Activated naive CD8-positive, alpha-beta T cell treated with anti-CD3 and anti-CD28 coated beads, Interleukin-2, amount 50 U/mL, for 16 hours (primary cell): ENCODE measurements at regions not wholly inside any gene's neighbourhood (a gene's known extent, or its start where the extent isn't known, plus 50 kb on each side); places are given as distances from the start of the nearest gene placed in this dataset.
"Not testable (repeated sequence)": the region's sequence is repeated elsewhere in the genome, so short reads cannot be mapped to it uniquely, and the experiment has no call there.

Experiments used
- DNase-seq: peaks from one replicate; pipeline ENCODE4 v3.0.0-alpha.2; 2020; ENCODE audit warnings: low read depth, low spot score

DNA sequence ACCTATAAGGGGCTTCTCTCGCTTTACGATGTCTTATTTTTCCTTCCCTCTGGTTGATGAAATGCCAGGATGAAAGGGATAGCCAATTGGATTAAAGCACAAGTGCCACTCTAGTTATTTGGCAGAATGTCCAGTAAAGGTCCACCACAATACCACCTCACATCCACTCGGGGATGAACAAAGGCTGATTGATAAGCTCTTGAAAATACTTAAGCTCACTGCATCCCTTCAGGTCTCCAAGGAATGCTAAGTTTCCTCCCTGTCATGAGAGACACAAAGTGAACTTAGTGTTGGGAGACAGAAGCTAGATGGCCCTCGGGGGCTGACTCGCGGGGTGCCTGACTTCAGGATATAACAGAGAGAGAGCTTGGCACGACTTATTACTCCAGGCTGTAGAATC lies 185.9 kb upstream of the ZNF644 start:
- not testable (repeated sequence) for DNase-seq

DNA sequence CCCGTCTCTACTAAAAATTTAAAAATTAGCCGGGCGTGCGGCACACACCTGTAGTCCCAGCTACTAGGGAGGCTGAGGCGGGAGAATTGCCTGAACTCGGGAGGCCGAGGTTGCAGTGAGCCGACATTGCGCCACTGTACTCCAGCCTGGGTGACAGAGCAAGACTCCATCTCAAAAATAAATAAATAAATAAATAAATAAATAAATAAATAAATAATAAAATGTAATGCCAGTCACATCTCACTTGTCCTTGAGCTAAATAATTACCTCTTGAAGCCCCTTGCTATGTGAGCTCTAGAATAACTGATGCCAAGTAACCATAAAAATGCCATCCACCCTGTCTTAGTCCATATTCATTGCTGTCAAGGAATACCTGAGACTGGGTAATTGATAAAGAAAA lies 182.3 kb upstream of the ZNF644 start:
- not testable (repeated sequence) for DNase-seq

DNA sequence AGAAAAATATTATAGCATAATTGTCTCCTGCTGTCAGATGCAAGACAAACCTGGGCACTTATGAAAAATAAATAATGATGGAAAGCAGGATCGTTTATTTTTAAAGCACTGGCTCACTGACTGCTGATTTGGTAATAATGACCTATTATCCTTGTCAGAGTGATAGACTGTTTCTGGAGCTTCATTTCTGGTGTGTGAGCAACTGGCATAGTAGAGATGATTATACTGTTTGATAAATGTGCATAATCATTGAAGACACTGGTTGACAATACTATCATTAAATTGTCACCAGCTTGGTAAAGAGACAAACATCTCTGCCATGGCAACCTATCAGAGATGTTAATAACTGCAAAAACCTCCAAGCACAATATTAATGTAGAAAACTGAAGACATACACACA lies 179.9 kb upstream of the ZNF644 start:
- DNase-seq, result no peak

DNA sequence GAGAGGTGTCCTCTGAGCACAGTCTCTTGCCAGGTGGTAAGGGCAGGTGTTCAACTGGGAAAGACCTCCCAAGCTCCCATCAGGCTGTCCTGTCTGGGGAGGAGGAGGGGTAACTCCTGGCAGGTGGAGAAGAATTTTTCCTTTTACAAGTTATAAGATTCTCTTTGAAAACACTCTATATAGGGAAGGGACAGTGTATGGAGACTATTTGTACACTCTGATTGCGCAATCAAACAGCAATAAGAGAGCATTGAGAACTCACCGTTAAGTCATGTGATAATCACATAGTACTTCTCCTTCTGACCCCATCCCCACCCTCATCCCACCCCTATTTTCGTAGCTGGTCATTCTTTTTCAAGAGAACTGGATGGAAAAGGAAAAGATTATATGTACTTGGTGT lies 179.3 kb upstream of the ZNF644 start:
- DNase-seq, result no peak

- no peak for DNase-seq
These were observed 178.8 kb upstream of the ZNF644 start for GRCh38 chr1:91200675-91201074.

DNA sequence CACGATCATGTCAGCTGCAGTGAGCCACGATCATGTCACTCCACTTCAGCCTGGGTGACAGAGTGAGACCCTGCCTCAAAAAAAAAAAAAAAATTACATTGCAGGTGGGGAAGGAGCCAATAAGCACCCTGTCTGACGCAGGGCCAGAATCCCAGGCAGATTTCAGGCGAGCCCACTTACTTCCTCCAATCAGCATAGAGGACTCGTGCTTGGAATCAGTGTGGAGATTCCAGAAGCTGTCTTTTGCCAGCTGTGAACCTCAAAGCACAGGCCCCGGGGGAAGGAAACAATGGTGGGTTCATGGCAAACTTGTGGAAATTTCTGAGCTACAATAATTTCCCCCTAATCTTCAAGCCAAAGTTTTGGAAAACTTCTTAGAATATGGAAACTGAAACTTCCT lies 178.2 kb upstream of the ZNF644 start:
- no peak for DNase-seq

DNA sequence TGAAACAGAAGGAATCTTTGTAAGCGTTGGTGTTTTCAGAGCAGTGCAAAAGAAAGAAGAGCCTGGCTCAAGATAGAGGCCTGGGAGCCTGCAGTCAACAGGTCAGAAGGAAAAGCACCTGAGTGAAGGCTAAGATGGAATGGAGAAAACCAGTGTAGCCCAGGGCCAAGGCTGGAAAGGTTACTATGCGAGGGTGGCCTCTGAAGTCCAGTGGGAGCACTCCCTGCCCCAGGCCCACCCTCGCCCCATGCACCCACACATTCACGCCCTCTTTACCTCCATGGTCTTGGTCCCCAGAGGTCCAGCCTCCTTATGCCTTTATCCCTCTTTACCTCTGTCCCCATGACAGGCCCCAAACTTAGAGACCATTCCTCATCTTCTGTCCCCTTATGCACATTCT lies 169.2 kb upstream of the ZNF644 start:
- no peak for DNase-seq

DNA sequence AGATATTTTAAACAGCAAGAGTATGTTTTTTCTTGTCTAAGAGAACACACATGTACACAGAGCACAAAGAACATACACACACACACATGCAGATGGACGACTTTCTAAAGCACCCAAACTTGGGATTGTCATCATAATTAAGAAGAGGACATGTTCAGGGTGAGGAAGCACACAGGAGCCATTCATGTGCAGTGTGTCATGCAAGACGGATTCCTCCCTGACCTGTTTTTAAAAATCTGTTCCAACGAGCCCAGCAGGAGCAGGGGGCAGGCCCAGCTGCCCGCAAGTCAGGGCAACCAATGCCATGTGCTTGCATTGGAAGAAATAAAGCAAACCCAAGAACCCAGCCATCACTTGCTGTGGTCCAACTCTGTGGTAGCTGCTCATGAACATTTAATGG lies 167.3 kb upstream of the ZNF644 start:
- DNase-seq, result no peak

DNA sequence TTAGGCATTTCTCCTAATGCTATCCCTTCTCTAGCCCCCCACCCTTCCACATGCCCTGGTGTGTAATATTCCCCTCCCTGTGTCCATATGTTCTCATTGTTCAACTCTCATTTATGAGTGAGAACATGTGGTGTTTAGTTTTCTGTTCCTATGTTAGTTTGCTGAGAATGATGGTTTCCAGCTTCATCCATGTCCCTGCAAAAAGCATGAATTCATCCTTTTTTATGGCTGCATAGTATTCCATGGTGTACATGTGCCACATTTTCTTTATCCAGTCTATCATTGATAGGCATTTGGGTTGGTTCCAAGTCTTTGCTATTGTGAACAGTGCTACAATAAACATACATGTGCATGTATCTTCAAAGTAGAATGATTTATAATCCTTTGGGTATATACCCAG lies 161.0 kb upstream of the ZNF644 start:
- not testable (repeated sequence) for DNase-seq

DNA sequence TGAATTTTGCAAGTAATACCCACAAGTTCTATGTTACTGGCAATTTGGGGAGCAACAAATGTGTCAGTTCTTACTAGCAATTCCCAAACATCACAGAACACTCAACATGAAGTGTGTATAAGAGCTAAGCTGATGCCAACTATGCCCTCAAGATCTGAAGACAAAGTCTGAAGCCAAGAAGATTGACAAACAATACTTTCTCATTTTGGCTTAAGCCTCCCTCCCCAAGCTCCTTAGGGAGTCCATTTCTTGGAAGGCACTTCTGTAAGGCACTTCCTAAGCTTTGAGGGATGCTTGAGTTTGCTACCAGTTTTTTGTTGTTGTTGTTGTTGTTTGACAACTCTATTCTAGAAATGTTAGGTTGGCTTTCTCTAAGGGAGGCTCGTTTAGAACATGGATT lies 154.4 kb upstream of the ZNF644 start:
- DNase-seq, result no peak

DNA sequence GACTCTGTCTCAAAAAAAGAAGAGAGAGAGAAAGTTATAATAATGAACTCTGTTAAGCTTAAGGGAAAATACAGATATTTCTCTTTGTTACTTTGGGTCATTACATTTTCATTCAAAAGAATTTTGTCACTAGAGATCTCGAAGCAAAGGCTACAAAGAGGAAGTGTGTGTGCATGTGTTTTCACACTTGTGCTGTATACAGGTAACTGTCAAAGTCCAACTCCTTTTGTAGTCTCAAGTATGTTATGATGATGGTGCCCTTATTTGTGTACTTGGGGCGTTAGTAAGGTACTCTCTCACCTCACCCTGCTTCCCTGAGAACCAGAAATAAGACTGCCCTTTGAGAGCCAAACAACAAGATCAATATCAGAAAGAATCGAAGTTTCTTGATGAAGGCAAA lies 152.9 kb upstream of the ZNF644 start:
- DNase-seq, result no peak

DNA sequence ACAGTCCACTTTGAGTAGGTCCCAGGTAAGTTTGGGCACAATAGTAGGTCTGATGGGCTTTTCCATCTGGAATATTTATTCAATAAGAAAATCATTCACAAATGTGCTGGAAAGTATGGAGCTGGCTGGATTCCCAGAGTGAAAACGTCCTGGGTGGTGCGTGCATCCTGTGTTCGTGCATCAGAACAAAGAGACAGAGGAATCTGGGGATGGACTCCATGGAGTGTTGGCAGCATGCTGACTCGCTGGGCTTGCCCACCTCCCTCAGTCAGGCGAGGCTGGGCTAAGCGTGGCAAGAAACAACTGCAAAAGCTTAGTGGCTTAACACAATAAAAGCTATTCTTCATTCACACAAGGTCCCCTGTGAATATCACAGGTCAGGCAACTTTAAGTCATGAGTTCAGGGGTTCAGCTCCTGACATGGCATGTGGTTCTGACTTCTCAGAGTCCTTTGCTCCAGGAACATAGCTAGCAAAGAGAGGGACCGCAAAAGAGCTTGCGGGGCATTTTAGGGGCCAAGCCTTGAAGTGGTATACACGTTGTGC lies 151.6 kb upstream of the ZNF644 start:
- no peak for DNase-seq

DNA sequence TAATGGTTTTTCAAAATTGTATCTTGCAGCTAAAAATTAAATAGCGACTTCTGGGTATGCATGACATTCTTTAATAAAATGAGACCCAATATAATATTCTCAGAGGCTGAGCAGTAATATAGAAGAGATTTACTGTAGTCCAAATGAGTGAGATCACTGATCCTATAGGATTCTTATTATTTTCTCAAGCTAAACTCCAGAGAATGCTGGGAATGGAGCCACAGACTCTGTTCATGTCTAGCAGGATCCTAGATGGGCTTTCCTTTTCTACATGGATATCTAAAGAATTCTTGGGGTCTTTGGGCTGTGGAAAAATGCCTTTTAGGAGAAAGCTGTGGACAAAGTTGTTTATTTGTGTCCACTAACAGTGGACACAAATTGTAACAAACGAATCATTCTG lies 150.7 kb upstream of the ZNF644 start:
- DNase-seq, result no peak

DNA sequence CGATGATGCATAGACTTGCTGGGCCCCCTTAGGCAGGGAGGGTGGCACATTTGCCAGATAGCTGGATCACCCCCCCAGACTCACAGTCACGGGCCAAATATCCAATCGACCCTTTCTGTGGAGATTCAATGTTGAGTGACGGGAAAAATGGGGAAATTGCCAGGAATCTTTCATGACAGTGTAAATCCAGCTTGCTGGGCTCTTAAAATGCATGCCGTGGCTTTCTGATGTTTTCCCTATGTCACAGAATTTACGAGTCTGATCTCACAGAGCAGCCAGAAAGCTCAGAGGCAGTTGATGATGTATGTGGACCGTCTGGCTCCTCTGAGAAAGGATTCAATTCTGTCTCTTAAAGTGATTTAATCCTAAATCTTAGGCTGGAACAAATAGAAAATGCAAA lies 150.1 kb upstream of the ZNF644 start:
- DNase-seq, result no peak

DNA sequence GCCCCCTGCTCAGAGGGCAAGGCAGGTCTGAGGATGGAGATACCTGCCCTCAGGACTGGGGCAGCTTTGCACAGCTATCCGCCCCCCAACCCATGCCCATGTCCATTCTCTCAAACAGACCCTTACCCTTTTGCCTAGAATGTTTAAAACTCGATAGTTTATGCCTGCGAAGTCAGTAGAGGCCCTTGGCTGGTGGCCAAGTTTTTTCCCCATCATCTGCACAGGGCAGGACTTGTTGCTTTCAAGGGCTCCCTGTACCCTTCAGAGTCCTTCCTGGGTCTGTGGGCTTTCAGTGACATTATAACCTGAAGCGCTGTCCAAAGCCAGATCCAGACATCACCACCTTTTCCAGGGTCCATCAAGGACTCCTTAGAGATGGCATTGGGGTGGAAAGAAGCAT lies 148.7 kb upstream of the ZNF644 start:
- no peak for DNase-seq

GRCh38 chr1:91166106-91166712 lies 144.4 kb upstream of the ZNF644 start:
- no peak for DNase-seq

DNA sequence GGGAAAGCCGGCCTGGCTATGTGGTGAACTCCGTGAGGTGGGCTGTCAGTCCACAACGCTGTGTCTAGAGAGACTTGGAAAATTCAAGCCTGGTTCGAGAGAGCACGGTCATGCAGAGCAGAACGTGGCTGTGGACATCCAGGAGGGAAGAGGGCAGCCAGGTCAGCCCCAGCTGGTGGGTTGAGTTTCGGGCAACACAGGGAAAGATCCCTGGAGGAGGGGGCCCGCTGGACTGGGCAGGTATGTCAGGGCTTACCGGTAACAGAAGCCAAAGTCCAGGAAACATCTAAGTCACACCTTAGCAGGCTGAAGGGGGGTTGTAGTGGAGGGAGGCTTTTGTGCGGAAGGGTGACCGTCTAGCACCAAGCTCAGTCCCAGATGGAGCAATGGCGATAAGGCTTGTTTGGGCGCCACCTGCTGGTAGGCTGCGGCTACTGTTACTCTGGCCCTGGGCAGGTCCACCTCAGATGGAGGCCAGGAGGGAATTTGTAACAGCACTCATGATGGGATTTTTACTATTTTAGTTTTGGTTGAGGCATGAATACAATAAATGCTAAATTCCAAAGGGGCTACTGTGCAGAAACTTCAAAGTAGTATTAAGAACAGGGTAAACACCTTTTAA lies 143.3 kb upstream of the ZNF644 start:
- peak; percentile 37 for DNase-seq

- no peak for DNase-seq
These were observed 140.8 kb upstream of the ZNF644 start for GRCh38 chr1:91162613-91163012.

GRCh38 chr1:91161749-91162148 lies 139.9 kb upstream of the ZNF644 start:
- DNase-seq, result no peak

- no peak for DNase-seq
These were observed 139.3 kb upstream of the ZNF644 start for GRCh38 chr1:91161166-91161565.

DNA sequence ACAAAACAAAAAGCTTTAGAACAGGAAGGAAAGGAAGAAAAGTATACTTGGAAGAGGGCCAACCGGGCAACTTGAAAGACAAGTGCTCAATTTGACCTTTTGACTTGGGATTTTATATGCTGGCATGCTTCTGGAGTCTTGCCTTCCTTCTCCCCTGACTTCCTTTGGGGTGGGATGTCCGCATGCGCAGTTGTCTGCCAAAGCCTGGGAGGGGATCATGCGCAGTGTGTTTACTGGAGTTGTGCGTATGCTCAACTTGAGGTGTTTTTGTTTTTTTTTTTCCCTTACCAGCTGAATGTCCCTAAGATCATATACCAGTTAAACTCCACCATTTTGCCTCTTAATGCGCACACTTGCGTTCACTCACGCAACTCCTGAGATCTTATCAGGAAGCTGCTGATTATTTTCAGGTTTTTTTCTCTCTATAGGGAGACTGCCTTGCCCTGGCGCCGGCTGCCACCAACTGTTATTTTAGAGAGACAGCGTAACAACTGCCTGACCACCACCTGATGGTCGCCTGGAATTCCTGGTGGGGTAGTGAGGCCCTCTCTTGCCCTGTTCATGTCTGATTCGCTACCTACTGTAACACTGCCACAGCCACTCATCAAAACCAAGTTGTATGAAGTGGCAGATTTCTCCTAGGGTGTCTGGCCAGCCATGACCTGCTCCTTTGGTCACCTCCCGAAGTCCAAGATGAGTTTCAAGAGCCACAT lies 138.7 kb upstream of the ZNF644 start:
- no peak for DNase-seq

DNA sequence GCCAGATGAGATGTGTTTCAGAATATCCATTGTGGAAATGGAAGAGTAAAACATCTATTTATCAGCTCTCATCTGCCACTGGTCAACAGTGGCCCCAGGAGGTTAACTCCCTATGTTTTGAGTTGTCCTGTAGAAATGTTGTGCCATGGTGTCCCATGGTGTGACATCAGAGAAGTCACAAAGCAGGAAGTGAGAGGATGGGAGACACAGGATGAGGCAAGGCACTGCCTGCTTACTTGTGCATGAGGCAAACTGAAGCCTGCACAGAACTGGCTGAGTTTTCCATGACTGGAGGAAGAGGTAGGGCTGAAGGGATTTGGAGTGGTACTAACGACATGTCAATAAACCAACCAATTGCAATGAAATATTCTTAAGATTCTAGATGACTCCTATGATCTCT lies 131.5 kb upstream of the ZNF644 start:
- DNase-seq, result no peak

- no peak for DNase-seq
These were observed 130.5 kb upstream of the ZNF644 start for GRCh38 chr1:91152331-91152730.
